GM18499 (cell line): ENCODE measurements at regions not wholly inside any gene's neighbourhood (a gene's known extent, or its start where the extent isn't known, plus 50 kb on each side); places are given as distances from the start of the nearest gene placed in this dataset.
"Not testable (repeated sequence)": the region's sequence is repeated elsewhere in the genome, so short reads cannot be mapped to it uniquely, and the experiment has no call there.

ENCODE experiments used
- ATAC-seq: cut with Tn5 transposase; IDR thresholded peaks from one replicate; pipeline ENCODE4 v1.9.1; 2021; ENCODE audit warnings: moderate number of reproducible peaks; ENCODE audit not compliant: insufficient read depth, unreplicated experiment

DNA sequence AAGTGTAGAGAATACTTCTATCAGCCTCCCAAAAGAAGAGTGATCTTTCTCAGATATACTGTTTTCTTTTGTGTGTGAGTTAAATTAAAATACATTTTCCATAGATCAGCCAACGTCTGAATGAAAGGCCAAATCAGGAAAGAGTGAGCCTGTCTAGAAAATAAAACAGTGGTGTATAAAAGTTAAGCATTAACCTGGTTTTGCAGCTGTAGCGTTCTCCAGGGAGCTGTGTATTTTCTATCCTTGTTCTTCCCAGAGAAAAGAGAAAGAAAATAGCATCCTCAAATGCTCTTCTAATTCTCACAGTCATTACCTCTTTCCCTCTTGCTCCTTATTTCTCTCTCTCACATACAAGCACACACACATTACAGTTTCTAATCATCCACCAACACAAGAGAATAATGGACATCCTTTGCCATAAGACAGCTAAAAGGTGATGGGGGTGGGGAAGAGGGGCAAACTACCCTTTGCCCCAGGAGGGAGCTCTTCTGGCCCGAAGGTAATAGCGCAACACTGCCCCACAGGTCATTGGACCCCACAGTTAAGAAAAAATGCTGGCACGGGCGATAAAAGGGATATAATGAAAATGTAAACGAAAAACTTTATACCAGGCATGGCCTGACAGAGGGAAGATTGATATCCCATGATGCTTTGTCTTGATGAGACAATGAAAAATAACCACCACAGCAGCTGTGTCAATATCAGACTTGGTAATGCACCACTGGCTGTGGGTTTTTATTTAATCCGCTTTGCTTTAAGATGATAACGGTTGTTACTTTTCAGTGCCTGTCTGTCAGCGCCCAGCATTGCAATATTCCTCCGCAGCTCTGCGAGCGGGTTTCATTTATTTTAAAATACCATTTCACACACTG lies 150.3 kb downstream of the NUF2 start:
- ATAC-seq = no peak

DNA sequence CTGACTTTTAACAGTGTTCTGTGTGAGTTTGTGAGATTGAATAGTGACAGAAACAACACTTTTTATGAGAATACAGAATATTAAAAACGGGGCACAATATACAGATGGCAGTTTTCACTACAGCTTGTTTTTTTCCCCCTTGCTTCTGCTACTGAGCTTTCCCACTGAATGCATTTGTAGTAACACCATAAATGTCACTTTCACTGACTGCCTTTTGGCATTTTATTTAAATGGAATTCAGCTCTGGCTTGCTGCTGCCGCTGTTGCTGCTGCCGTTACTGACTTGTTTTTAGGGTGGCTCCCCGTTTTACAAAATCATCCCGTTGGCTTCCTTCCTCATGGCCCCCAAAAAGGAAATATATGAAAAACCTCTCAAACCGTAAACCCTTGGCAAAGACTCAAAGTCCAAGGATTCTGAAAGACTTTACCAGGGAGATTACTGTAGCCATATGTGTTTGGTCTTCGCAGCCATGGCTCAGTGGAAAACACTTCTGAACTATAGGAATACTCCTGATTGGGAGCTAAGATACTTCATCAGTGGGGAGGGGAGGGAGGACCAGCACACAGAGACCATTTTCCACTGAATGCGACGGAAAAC lies 151.0 kb downstream of the NUF2 start:
- ATAC-seq = no peak

DNA sequence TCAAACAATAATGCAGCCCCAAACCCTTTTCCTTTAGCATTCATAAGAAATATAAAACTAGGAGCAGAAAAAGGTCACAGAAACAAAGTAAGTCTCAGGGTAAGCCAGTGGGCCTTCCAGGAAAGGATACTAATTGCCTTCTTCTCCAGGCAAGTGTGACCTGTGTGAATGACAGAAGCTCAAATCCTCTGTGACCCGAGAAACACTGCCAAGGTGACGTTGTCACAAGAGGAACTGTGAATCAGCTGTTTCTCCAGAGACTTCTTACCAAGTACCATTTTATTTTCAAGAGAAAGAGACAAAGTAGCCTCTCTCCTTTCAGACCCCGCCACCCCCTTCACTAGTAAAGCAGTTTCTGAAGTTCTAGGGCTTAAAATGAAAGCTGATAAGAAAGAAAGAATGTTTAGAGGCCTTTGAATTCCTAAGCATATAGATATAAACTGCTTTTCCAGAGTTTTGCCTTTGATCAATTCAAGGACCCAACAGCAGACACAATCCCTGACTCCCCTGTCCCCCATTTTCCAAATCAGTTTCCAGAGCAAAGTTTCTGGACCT lies 155.6 kb downstream of the NUF2 start:
- ATAC-seq = no peak

DNA sequence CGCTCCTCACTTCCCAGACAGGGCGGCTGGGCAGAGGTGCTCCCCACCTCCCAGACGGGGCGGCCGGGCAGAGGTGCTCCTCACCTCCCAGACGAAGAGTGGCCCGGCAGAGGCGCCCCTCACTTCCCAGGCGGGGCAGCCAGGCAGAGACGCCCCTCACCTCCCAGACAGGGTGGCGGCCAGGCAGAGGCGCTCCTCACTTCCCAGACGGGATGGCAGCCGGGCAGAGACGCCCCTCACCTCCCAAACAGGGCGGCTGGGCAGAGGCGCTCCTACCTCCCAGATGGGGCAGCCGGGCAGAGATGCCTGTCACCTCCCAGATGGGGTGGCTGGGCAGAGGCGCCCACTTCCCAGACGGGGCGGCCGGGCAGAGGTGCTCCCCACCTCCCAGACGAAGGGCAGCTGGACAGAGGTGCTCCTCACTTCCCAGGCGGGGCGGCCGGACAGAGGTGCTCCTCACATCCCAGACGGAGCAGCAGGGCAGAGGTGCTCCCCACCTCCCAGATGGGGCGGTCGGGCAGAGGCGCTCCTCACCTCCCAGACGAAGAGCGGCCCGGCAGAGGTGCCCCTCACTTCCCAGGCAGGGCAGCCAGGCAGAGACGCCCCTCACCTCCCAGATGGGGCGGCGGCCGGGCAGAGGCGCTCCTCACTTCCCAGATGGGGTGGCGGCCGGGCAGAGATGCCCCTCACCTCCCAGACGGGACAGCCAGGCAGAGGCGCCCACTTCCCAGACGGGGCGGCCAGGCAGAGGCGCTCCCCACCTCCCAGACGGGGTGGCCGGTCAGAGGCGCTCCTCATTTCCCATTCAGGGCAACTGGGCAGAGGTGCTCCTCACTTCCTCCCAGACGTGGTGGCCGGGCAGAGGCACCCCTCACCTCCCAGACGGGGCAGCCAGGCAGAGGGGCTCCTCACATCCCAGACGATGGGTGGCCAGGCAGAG lies 176.9 kb downstream of the NUF2 start:
- not testable (repeated sequence) for ATAC-seq

DNA sequence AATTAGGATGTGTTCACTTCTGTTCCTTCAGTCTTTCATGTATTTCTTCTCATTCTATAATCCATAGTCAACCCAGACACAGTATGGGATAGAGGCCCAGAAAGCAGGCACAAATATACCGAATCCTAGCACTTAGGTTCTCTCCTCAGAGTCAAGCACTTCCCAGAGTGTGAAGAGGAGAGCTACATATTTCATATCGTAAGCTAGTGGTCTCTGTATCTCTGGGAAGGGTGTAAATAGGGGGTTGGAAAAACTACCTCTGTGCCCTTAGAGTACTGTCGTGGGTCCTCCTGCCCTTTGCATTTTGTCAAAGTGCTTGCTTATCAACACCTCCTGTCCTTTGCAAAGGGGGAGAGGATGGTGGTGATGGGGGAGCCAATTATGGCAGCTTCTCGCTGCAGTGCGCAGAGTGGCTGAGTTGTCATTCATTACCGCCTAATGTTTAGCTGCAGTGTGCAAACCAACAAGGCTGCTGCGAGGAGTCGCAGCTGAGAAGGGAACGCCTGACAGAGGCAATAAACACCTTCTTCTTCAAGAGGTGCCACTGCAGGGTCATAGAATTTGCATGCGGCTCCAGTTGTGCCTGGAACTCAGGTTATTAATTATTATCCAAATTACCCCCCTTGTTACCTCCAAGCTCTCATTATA lies 182.7 kb downstream of the NUF2 start:
- ATAC-seq = no peak

DNA sequence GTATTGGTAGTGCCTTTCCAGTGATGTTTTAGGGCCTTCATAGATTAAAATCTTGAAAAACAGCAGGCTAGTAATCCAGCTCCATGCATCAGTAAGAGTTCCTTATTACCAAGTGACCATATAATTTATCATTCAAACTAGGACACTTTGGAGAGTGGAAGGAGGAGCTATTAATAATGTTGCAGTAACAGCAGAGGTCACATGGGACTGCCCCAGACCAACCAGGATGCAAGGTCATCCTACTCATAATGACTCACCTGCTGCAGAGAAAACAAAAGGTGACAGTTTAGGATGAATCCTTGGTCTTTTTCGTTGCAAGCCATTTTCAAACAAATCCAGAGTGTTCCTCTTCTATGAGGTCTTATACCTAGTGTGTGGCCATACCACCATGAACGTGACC lies 187.4 kb downstream of the NUF2 start:
- no peak for ATAC-seq

DNA sequence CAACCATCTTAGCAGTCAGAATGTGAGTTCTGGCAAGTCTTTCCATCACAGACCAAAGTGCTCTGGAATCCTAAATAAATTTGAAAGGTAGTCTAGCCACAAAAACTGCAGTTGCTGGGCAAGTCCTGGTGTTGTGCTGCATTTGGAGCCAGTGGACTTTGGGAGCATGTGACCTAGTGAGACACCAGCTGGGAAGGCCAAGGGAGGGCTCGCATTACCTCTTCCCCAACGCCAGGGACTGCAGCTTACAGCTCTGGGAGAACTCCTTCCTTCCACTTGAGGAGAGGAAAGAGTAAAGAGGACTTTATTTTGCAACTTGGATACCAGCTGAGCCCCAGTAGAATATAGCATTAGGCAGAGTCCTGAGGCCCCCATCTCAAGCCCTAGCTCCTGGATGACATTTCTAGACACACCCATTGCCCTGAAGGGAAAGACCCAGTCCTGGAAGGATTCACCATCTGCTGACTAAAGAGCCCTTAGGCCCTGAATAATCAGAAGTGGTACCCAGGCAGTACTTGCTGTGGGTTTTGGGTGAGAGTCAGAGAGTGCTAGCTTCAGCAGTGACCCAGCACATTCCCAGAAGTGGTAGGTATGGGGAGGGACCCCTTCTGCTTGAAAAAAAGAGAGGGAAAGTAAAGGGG lies 190.7 kb downstream of the NUF2 start:
- no peak for ATAC-seq

DNA sequence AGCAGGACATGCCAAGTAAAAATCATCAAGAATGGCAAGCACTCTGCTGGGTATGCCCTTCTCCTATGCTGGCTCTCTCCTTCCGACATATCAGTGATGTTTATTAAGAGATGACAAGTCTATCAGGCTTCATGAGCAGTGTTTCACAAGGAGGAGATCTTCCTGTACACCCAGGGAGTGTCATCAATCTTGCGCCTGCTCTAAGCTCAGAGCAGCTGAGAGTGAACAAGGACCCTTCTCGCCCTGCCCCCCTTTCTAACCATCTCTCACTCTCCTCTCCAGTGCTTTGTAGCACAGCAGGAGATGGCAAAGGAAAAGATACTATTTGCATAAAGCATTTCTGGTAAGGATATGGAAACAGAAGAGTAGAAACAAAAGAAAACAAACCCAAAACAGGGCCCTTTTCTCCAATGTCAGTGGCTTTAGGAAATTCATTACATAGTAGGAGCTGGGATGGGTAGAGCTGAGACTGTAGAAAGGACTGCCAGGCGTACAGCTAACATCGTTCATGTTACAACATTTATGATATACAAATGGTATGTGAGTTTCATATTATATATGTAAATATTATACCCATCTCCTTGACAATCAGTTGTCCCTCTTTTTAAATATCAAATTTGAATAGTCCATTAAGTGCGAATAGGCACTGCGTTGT lies 201.7 kb downstream of the NUF2 start:
- ATAC-seq = no peak

DNA sequence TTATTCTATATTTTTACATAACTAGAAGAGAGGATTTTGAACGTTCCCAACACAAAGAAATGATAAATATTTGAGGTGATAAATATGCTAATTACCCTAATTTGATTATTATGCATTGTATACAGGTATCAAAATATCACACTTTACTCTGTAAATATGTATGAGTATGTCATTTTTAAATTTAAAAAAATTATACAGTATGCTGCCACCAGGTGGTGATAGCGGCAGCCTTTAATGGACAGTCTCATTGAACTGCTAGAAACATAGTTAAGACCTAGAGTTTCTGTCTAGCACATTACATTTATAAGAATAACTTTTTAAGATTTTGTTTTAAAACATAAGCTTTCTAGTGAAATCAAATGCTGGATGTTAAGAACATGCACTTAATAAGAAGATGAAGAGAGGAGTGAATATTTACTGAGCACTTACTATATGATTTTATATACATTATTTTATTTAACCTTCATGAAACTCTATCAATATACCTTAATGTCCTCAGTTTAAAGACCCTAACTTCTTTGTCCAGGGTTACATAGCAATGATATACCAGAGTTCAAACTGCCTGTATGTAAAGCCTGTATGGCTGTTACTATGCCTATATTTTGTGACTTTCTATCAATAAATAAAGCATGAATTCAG lies 207.1 kb downstream of the NUF2 start:
- no peak for ATAC-seq

DNA sequence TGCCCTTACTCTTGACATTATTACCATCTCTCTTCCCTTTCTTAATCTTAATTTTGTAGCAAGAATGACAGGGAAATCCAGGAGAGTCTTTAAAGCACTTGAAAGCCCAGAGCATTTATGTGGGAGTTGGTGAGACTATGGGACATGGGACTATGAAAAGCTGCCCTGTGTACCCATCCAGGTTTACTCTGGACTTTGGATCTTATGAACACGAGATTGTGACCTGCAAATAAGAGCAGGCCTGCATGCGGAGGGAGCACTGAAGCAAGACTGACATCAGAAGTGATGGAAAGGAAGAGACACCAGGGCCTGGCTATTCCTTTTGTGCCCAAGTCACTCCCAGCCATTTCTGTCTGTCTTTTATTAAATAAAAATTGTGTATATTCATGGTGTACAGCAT lies 209.6 kb downstream of the NUF2 start:
- no peak for ATAC-seq

DNA sequence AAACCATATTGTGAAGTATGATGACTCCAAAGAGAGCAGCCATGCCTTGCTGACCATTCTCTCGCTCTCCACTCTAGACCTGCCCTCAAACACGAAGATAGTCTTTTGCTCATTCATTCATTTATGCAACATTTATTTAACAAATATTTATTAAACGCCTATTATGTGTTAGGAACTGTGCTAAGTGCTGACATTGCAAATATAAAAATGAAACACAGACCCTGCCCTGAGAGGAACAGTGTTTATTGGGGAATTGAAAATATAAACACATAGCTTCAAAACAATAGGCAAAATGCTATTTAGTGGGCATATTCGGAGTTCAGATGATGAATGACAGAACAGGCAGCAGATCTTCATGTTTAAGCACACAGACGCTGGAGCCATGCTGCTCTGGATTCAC lies 213.6 kb downstream of the NUF2 start:
- ATAC-seq = no peak

DNA sequence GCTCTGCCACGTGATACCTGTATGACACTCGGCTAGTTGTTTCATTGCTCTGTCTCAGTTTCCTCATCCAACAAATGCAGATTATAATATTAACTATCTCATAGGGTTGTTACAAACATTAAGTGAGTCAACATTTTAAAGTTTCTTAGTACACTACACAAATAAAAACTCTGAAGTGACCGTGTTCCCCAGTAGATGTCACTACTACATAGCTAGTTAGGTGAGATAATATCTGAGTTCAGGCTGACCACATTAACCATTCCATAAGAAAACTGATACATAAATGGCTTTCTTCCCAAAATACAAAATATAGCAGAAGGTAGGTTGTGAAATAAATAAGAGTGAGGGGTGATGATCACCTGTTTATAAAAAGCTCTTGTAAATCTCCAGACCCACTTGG lies 214.1 kb downstream of the NUF2 start:
- no peak for ATAC-seq

DNA sequence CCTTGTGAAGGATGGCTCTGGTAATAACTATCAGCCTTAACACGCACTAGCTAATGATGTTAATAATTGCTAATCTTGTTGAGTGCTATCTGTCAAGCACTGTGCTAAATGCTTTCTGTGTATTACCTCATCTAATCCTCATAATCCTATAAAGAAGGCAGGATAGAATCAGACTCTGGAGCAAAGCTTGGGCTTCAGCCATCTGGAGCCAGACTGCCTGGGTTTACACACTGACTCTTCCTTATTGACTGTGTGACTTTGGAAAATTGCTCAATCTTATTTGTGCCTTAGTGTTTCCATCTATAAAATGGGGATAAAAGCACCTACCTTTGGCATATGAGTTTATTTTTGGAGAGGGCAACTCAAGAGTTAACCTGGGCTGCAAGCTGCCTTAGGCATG lies 216.1 kb downstream of the NUF2 start:
- no peak for ATAC-seq

DNA sequence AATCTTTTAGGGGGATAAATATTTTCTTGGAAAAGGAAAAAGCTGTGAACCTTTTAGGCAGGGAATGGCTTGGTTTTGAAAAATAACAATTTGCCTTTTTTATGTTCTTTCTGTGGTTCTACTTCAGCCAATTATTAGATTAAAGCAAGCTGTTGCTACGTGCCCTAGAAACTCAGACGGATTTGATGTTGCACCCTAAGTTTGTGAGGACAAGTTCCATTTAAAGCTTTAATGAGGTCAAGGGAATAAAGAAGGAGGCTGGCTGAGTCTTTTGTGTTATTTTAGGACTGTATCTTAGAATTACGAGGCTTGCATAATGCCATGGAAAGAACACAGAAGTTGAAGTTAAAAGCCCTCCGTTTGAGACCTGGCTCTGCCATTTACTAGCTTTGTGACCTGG lies 216.9 kb downstream of the NUF2 start:
- no peak for ATAC-seq

DNA sequence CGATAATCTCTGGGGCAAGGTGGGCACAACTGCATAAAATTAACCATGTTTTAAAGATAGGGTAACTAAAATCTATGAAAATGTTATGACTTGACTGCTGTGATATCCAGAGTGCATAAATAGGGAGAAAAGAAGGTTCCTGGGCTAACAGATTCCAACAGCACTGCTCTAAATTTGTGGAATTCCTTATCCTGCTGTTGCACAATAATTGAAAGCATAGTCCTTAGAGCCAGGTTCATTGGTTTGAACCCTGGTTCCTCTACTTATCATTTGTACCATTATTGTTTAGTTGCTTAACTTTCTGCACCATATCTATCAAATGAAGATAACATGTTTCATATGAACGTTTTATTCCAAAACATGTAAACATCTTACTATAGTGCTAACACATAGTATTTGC lies 219.0 kb downstream of the NUF2 start:
- ATAC-seq = no peak

DNA sequence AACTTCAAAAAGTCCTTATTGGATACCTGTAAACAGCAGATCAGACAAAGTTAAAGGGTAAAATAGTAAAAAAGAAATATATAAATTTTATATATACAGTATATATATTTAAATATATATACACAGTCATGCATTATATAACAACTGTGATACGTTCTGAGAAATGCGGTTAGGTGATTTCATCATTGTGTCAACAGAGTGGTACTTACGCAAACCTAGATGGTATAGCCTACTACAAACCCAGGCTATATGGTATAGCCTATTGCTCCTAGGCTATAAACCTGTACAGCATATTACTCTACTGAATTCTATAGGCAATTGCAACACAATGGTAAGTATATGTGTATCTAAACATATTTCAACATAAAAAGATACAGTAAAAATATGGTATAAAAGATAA lies 222.7 kb downstream of the NUF2 start:
- ATAC-seq = no peak

DNA sequence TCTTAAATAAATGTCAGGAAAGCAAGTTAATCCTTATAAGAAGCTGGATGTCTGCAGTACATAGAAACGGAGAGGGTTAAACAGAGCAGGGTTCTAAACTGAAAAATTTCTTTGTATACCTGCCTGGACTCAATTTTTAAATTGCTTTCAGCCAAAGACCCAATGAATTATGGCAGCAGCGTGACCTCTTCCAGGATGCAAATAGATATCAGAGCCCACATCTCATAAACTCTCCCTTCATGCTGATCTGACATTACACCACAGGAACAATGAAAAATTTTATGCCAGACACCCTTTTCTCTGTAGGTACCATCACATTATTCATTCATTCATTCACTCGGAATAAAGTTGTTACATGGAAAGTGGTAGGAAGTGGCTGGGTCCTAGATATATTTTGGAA lies 236.4 kb downstream of the NUF2 start:
- no peak for ATAC-seq

DNA sequence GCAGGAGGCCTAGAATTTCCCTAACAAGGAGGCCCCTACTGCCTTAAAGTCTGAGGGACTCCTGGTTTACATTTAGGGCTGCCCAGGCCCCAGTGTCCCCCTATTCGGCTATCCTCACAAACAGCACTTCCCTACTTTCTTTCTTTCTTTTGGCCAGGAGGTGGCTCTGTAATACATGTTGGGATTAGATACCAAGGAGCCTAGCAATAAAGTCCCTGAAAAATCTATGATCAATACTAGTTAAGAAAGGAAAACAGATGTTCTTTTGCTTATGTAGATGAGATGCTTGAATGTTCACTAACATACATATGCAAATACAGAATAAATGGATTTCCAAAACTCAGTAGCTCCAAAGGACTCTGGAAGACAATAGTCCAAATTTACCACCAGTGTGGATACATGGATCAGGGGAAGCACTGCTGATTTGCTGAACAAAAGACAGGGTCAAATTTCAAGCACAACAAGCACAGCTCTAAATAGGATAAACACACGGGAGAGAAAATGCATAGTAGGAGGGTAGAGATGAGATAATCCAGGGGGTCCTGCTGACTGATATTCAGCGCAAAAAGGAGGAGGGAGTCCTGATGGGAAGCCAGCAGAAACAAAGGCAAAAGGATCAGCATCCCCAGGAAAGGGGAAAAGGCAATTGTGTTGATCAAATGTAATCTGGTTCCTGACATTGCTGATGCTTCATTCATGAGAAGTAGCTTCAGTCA lies 240.0 kb downstream of the NUF2 start:
- ATAC-seq = no peak
